DND-41 (cell line): ENCODE measurements at regions not wholly inside any gene's neighbourhood (a gene's known extent, or its start where the extent isn't known, plus 50 kb on each side); places are given as distances from the start of the nearest gene placed in this dataset.

Experiments
- ATAC-seq: fragments of 200-7000 bp; cut with Tn5 transposase; 3 replicates; pipeline ENCODE4 v1.9.1; 2021; ENCODE audit warnings: low read depth; ENCODE audit not compliant: insufficient read depth
- DNase-seq: peaks from one replicate; pipeline ENCODE4 v3.0.0-alpha.2; 2020
- H2AFZ ChIP-seq: 2 replicates; pipeline ENCODE4 v1.6.0; 2012; ENCODE audit warnings: low read depth, low read length
- H3K27ac ChIP-seq: 2 replicates; pipeline ENCODE4 v1.5.1; 2012; ENCODE audit warnings: low read length, inconsistent platforms
- H3K27me3 ChIP-seq: fragments of 200-600 bp; sonication (generic); 2 replicates; pipeline ENCODE4 v1.6.0; 2012; ENCODE audit warnings: low read length, mild to moderate bottlenecking, inconsistent platforms; ENCODE audit not compliant: insufficient read depth, poor library complexity
- H3K36me3 ChIP-seq: 2 replicates; pipeline ENCODE4 v1.5.1; 2012; ENCODE audit warnings: low read length, inconsistent platforms; ENCODE audit not compliant: insufficient read depth
- H3K4me1 ChIP-seq: 2 replicates; pipeline ENCODE4 v1.5.1; 2012; ENCODE audit warnings: mild to moderate bottlenecking, low read length; ENCODE audit not compliant: insufficient read depth
- H3K4me2 ChIP-seq: 2 replicates; pipeline ENCODE4 v1.6.0; 2012; ENCODE audit warnings: mild to moderate bottlenecking, moderate library complexity, low read length, inconsistent platforms; ENCODE audit not compliant: insufficient read depth
- H3K4me3 ChIP-seq, 2 experiments: fragments of 200-600 bp in 1 of 2; shearing (Covaris generic) in 1 of 2; 2 replicates each; pipeline ENCODE4 v1.5.1; 2012 to 2016; ENCODE audit warnings: inconsistent platforms in 2 of 2, low read length in 2 of 2, mild to moderate bottlenecking in 2 of 2, low read depth in 1 of 2, moderate library complexity in 1 of 2
- H3K79me2 ChIP-seq: 2 replicates; pipeline ENCODE4 v1.6.0; 2012; ENCODE audit warnings: low read length, inconsistent platforms; ENCODE audit not compliant: insufficient read depth
- H3K9ac ChIP-seq: 2 replicates; pipeline ENCODE4 v1.6.0; 2012; ENCODE audit warnings: low read depth, mild to moderate bottlenecking, inconsistent platforms, low read length, moderate library complexity
- H3K9me3 ChIP-seq: 2 replicates; pipeline ENCODE4 v1.5.1; 2012; ENCODE audit warnings: low read length, moderate library complexity, mild to moderate bottlenecking, inconsistent platforms; ENCODE audit not compliant: insufficient read depth, severe bottlenecking
- H4K20me1 ChIP-seq: 2 replicates; pipeline ENCODE4 v1.6.0; 2012; ENCODE audit warnings: low read length; ENCODE audit not compliant: insufficient read depth
- CTCF ChIP-seq: IDR thresholded peaks from 2 replicates; pipeline ENCODE4 v1.5.1; 2012; ENCODE audit warnings: borderline replicate concordance, low read length, moderate library complexity, mild to moderate bottlenecking; ENCODE audit not compliant: poor library complexity, severe bottlenecking; ENCODE audit errors: extremely low read depth
- EZH2 ChIP-seq: IDR thresholded peaks from 3 replicates; pipeline ENCODE4 v1.6.1; 2012; ENCODE audit warnings: borderline replicate concordance, low read depth, mild to moderate bottlenecking, moderate library complexity, low read length, inconsistent platforms; ENCODE audit not compliant: severe bottlenecking

- Histone ChIP-seq H3K4me3 (no peak overlapping the region), H3K9ac (no peak overlapping the region), H3K4me1 (no peaks in the 10 kb centered on the region), H3K36me3 (no peaks in the 10 kb centered on the region), H3K4me2 (no peak overlapping the region), H3K27ac (no peak overlapping the region), H3K27me3 (no peaks in the 10 kb centered on the region), H2AFZ (no peak overlapping the region), H4K20me1 (no peaks in the 10 kb centered on the region), H3K79me2 (no peaks in the 10 kb centered on the region), H3K9me3 (no peaks in the 10 kb centered on the region)
- TF ChIP-seq EZH2 = no peak
- no peak for ATAC-seq
- DNase-seq = no peak
Observed at GRCh38 chr4:114494246-114494803, 104.3 kb upstream of the UGT8 start.

GRCh38 chr4:114495471-114495928 lies 103.1 kb upstream of the UGT8 start:
- DNase-seq (no peak), ATAC-seq (no peak)
- Histone ChIP-seq H2AFZ (no peak overlapping the region), H3K4me2 (no peak overlapping the region), H3K4me3 (no peak overlapping the region), H3K27ac (no peak overlapping the region), H3K36me3 (no peaks in the 10 kb centered on the region), H3K27me3 (no peaks in the 10 kb centered on the region), H4K20me1 (no peaks in the 10 kb centered on the region), H3K9me3 (no peaks in the 10 kb centered on the region), H3K4me1 (no peaks in the 10 kb centered on the region), H3K79me2 (no peaks in the 10 kb centered on the region), H3K9ac (no peak overlapping the region)
- no peak for TF ChIP-seq EZH2
- no peak for TF ChIP-seq CTCF

- Histone ChIP-seq H3K36me3 (no peaks in the 10 kb centered on the region), H4K20me1 (no peaks in the 10 kb centered on the region), H3K9ac (no peak overlapping the region), H3K27ac (no peak overlapping the region), H3K4me2 (no peak overlapping the region), H3K27me3 (no peaks in the 10 kb centered on the region), H3K9me3 (no peaks in the 10 kb centered on the region), H2AFZ (no peak overlapping the region), H3K79me2 (no peaks in the 10 kb centered on the region), H3K4me1 (no peaks in the 10 kb centered on the region), H3K4me3 (no peak overlapping the region)
- no peak for DNase-seq
- TF ChIP-seq EZH2 (no peak), CTCF (no peak)
- no peak for ATAC-seq
Observed at GRCh38 chr4:114497116-114497515, 101.5 kb upstream of the UGT8 start.

- H3K9me3 ChIP-seq = no peaks in the 10 kb centered on the region
- DNase-seq = no peak
Observed at GRCh38 chr4:114509340-114509739, 89.3 kb upstream of the UGT8 start.

More at GRCh38 chr4:114509340-114509739, 89.3 kb upstream of the UGT8 start:
- no peak overlapping the region for H3K9ac ChIP-seq
- H3K79me2 ChIP-seq = no peaks in the 10 kb centered on the region
- no peak overlapping the region for H3K4me3 ChIP-seq
- no peaks in the 10 kb centered on the region for H3K27me3 ChIP-seq
- H3K36me3 ChIP-seq = no peaks in the 10 kb centered on the region
- TF ChIP-seq EZH2 (no peak), CTCF (no peak)
- no peak overlapping the region for H3K4me2 ChIP-seq
- no peaks in the 10 kb centered on the region for H4K20me1 ChIP-seq
- no peak overlapping the region for H2AFZ ChIP-seq
- no peaks in the 10 kb centered on the region for H3K4me1 ChIP-seq
- ATAC-seq = no peak
- H3K27ac ChIP-seq = no peak overlapping the region
